Activated naive CD8-positive, alpha-beta T cell treated with anti-CD3 and anti-CD28 coated beads for 36 hours (primary cell): ENCODE measurements at regions not wholly inside any gene's neighbourhood (a gene's known extent, or its start where the extent isn't known, plus 50 kb on each side); places are given as distances from the start of the nearest gene placed in this dataset.
A peak's percentile ranks its signal among the peaks of the same experiment; 100 is the strongest.
"Not testable (repeated sequence)": the region's sequence is repeated elsewhere in the genome, so short reads cannot be mapped to it uniquely, and the experiment has no call there.

Source experiments
- DNase-seq: peaks from one replicate; pipeline ENCODE4 v3.0.0; 2021
- H3K27ac Mint-ChIP-seq: one replicate; pipeline ENCODE4 v1.8.0; 2022; ENCODE audit warnings: mild to moderate bottlenecking, moderate library complexity, mixed read lengths
- H3K27me3 Mint-ChIP-seq: one replicate; pipeline ENCODE4 v1.8.0; 2022; ENCODE audit warnings: mild to moderate bottlenecking, mixed read lengths
- H3K36me3 Mint-ChIP-seq: one replicate; pipeline ENCODE4 v1.8.0; 2021; ENCODE audit warnings: mild to moderate bottlenecking, mixed read lengths
- H3K4me1 Mint-ChIP-seq: one replicate; pipeline ENCODE4 v1.8.0; 2021; ENCODE audit warnings: mixed read lengths
- H3K4me3 Mint-ChIP-seq: one replicate; pipeline ENCODE4 v1.8.0; 2022; ENCODE audit warnings: mild to moderate bottlenecking, moderate library complexity, mixed read lengths
- H3K9me3 Mint-ChIP-seq: one replicate; pipeline ENCODE4 v1.8.0; 2022; ENCODE audit warnings: mixed read lengths

DNA sequence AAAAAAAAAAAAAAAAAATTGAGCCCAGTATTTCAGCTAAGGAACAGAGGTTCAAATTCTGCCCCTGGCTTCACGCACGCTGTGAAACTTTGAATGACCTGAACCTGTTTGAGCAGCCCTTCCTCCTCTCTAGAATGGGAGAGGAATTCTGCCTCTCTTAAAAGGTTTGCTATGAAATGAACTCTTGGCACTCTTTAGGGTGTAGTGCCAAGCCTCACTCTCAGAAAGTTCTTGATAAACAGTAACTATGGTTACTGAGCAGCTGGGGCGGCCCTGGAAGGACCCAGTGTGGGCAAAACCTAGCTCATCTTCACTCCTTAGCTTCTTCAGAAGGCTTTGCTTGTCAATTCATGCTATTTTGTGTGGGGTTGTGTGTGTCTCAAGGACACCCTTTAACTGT is 73.7 kb downstream of the GEMIN8 start:
- Mint-ChIP-seq H3K9me3 (no peaks in the 10 kb centered on the region), H3K4me3 (no peak overlapping the region), H3K36me3 (no peaks in the 10 kb centered on the region), H3K4me1 (no peaks in the 10 kb centered on the region), H3K27me3 (peaks cover 3% of the 10 kb centered on the region), H3K27ac (no peak overlapping the region)
- no peak for DNase-seq

- no peak overlapping the region for H3K27ac Mint-ChIP-seq
- no peaks in the 10 kb centered on the region for H3K36me3 Mint-ChIP-seq
- no peaks in the 10 kb centered on the region for H3K4me1 Mint-ChIP-seq
- peaks cover 3% of the 10 kb centered on the region for H3K27me3 Mint-ChIP-seq
- no peak for DNase-seq
- no peak overlapping the region for H3K4me3 Mint-ChIP-seq
- H3K9me3 Mint-ChIP-seq: no peaks in the 10 kb centered on the region
These were observed 74.5 kb downstream of the GEMIN8 start for GRCh38 chrX:13955095-13955647.

GRCh38 chrX:13952581-13952980 is 77.1 kb downstream of the GEMIN8 start:
- Mint-ChIP-seq H3K9me3 (no peaks in the 10 kb centered on the region), H3K4me1 (no peaks in the 10 kb centered on the region), H3K27ac (no peak overlapping the region)

DNA sequence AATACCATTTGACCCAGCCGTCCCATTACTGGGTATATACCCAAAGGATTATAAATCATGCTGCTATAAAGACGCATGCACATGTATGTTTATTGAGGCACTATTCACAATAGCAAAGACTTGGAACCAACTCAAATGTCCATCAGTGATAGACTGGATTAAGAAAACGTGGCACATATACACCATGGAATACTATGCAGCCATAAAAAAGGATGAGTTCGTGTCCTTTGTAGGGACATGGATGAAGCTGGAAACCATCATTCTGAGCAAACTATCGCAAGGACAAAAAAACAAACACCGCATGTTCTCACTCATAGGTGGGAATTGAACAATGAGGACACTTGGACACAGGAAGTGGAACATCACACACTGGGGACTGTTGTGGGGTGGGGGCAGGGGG is 83.5 kb downstream of the GEMIN8 start:
- not testable (repeated sequence) for DNase-seq, H3K36me3 Mint-ChIP-seq, H3K4me1 Mint-ChIP-seq, H3K27ac Mint-ChIP-seq, H3K9me3 Mint-ChIP-seq, H3K27me3 Mint-ChIP-seq, H3K4me3 Mint-ChIP-seq

More at GRCh38 chrX:13952581-13952980, 77.1 kb downstream of the GEMIN8 start:
- H3K36me3 Mint-ChIP-seq: no peaks in the 10 kb centered on the region
- peaks cover 3% of the 10 kb centered on the region for H3K27me3 Mint-ChIP-seq
- DNase-seq: no peak
- H3K4me3 Mint-ChIP-seq: no peak overlapping the region

DNA sequence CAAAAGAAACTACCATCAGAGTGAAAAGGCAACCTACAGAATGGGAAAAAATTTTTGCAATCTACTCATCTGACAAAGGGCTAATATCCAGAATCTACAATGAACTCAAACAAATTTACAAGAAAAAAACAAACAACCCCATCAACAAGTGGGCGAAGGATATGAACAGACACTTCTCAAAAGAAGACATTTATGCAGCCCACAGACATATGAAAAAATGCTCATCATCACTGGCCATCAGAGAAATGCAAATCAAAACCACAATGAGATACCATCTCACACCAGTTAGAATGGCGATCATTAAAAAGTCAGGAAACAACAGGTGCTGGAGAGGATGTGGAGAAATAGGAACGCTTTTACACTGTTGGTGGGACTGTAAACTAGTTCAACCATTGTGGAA is 83.9 kb downstream of the GEMIN8 start:
- H3K9me3 Mint-ChIP-seq, DNase-seq, H3K4me3 Mint-ChIP-seq, H3K4me1 Mint-ChIP-seq, H3K27ac Mint-ChIP-seq, H3K36me3 Mint-ChIP-seq, H3K27me3 Mint-ChIP-seq: not testable (repeated sequence)

DNA sequence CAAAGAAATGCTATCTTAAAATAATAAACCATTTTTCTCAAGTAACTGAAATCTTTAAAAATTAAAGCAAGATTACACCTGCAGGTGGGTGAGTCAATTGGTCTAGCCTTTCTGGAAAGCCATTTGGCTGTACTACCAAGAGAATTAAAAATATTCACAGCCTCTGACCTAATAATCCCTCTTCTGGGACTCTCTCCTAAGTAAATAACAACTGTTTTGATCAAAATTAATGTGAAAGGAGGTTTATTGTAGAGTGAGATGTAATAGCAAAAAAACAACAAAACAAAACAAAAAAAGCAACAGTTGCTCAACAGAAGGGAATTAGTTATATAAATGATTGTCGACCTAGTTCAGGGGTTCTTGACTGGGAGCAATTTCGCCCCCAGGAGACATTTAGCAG is 89.0 kb downstream of the GEMIN8 start:
- H3K27ac Mint-ChIP-seq: no peak overlapping the region
- no peaks in the 10 kb centered on the region for H3K9me3 Mint-ChIP-seq
- no peaks in the 10 kb centered on the region for H3K36me3 Mint-ChIP-seq
- H3K4me1 Mint-ChIP-seq: peaks cover 3% of the 10 kb centered on the region
- no peak for DNase-seq
- no peak overlapping the region for H3K4me3 Mint-ChIP-seq
- H3K27me3 Mint-ChIP-seq: peaks cover 29% of the 10 kb centered on the region

DNA sequence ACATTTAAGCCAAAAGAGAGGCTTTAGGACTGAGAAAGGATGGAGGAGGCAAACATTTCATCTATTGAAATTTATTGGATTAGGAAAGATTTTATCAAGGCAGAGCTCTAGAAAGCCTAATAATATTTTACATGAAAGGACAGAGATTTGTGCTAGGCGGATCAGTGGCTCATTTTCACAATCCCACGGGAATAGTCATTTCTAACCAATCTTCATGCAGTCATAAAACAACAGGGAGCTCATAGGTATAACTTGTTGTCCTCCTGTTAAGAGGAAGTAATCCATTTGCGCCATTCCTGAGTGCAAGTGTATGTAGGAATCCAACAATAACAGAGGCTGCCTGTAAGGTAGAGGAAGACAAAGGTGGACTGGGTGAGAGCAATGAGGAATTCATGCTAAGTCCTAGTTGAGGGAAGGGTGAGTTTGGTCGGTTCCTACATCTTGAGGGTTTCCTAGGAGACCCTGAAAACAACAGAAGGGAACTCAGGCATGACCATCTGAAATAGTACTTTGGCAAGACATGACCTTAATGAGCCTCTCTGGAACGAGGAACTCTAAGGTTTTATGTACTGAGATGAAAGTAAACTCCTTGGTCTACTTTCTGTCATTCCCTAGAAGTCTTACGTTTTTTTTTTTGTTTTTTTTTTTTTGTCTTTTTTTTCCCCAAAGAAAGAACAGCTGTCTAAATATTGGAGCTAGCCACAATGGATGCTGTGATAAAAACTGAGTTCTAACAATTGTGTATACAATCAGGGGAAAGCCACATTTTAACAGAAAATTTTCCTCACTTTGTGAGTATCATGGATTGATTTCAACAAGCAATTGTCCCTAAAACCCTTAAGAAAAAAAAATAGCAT is 89.7 kb downstream of the GEMIN8 start:
- Mint-ChIP-seq H3K9me3 (no peaks in the 10 kb centered on the region), H3K4me1 (peaks cover 3% of the 10 kb centered on the region), H3K27ac (no peak overlapping the region), H3K36me3 (no peaks in the 10 kb centered on the region), H3K27me3 (peaks cover 30% of the 10 kb centered on the region), H3K4me3 (no peak overlapping the region)
- DNase-seq: no peak

- H3K4me1 Mint-ChIP-seq: peaks cover 3% of the 10 kb centered on the region
- DNase-seq: no peak
- H3K36me3 Mint-ChIP-seq: no peaks in the 10 kb centered on the region
- peaks cover 33% of the 10 kb centered on the region for H3K27me3 Mint-ChIP-seq
- peak overlapping the region; percentile 59 for H3K4me3 Mint-ChIP-seq
- H3K9me3 Mint-ChIP-seq: no peaks in the 10 kb centered on the region
- H3K27ac Mint-ChIP-seq: no peak overlapping the region
These were observed 90.7 kb downstream of the GEMIN8 start for GRCh38 chrX:13938829-13939530.

GRCh38 chrX:13938051-13938828 is 91.5 kb downstream of the GEMIN8 start:
- peak; percentile 1 for DNase-seq
- H3K9me3 Mint-ChIP-seq: no peaks in the 10 kb centered on the region
- peak overlapping the region; percentile 59 for H3K4me3 Mint-ChIP-seq
- H3K27ac Mint-ChIP-seq: no peak overlapping the region
- no peaks in the 10 kb centered on the region for H3K36me3 Mint-ChIP-seq
- peaks cover 36% of the 10 kb centered on the region for H3K27me3 Mint-ChIP-seq
- H3K4me1 Mint-ChIP-seq: peaks cover 3% of the 10 kb centered on the region

DNA sequence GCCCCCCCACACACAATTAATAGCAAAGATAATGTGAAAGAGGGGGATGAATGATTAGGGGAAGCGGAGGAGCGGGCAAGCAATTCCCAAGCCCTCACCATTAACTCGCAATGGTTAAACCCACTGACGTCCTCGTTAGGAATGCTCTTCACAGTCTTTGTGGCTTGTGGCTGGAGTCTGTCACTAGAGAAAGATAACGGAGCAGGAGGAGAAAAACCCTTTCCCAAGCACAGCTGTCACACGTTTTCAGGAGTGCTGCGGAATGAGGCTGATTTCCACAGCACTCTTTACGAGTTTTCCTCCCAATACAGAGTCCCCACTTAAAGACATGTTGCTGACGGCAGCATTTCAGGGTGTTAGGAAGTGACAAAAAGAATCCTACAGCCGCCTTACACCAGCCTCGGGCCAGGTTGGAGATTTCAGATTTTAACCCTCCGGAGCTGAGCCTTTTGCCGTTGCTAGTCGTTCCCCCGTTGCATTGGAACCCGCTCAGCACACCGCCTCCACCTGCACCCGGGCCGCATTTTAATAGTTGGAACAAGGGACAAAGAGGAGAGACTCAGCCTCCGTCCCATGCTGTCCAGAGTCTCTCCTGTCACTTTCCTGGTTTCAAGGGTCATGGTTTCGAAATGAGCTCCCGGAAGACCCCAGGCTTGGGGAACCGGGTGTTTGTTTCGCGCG is 92.2 kb downstream of the GEMIN8 start:
- H3K9me3 Mint-ChIP-seq: no peaks in the 10 kb centered on the region
- no peak for DNase-seq
- H3K4me3 Mint-ChIP-seq: peak overlapping the region; percentile 52
- H3K4me1 Mint-ChIP-seq: peaks cover 3% of the 10 kb centered on the region
- peaks cover 37% of the 10 kb centered on the region for H3K27me3 Mint-ChIP-seq
- no peaks in the 10 kb centered on the region for H3K36me3 Mint-ChIP-seq
- H3K27ac Mint-ChIP-seq: no peak overlapping the region

DNA sequence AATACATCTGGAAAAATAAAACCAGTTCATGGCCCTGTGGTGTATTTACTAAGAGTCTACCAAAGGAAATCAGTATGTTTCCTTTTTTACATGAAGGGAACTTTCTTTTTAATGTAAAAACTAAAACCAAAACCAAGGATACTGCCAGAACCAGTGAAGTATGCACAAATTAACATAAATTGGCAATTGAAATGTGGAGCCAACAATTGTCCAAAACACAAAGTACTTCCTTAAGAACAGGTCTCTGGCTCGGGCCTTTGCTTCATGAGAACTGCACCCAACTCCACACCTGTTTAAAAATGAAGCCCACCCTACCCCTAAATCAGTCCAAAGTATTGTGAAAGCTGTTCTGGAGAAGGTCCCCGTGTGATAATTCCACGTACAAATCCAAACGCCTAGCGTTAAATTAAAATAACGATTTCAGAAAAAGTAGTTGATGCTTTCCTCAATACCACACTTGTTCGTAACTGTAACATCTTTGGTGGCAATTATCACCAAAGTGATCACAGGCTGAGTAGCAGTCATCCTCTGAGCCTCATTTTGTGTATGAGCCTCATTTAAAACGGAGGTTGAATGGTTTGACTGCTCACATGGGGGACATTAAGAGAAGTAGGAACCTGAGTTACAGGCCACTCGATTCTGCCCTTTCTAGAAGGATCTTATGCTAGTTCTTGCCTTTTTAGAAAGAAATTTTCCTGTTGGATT is 93.0 kb downstream of the GEMIN8 start:
- no peak for DNase-seq
- Mint-ChIP-seq H3K27ac (no peak overlapping the region), H3K4me3 (no peak overlapping the region), H3K4me1 (peaks cover 3% of the 10 kb centered on the region), H3K27me3 (peaks cover 39% of the 10 kb centered on the region), H3K9me3 (no peaks in the 10 kb centered on the region), H3K36me3 (no peaks in the 10 kb centered on the region)

DNA sequence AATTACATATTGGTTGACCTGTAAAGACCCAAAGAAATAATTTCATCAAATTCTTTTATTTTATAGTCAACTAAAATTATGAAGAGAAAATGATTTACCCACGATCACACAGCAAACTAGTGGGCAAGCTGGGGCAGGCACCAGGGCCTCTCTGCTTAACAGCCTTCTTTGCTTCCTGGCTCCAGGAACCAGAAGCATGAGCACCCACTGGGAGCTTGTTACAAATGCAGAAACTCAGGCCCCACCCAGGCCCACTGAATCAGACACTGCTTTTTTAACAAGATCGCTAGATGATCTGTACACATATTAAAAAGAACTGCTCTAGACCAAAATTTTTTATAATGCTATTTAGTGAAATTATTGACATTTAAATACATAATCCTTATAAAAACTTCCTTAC is 95.0 kb downstream of the GEMIN8 start:
- DNase-seq: no peak
- no peak overlapping the region for H3K4me3 Mint-ChIP-seq
- H3K36me3 Mint-ChIP-seq: no peaks in the 10 kb centered on the region
- H3K9me3 Mint-ChIP-seq: no peaks in the 10 kb centered on the region
- peaks cover 3% of the 10 kb centered on the region for H3K4me1 Mint-ChIP-seq
- no peak overlapping the region for H3K27ac Mint-ChIP-seq
- H3K27me3 Mint-ChIP-seq: peaks cover 39% of the 10 kb centered on the region

- peaks cover 35% of the 10 kb centered on the region for H3K27me3 Mint-ChIP-seq
- H3K9me3 Mint-ChIP-seq: no peaks in the 10 kb centered on the region
- no peaks in the 10 kb centered on the region for H3K36me3 Mint-ChIP-seq
- H3K27ac Mint-ChIP-seq: no peak overlapping the region
- peaks cover 3% of the 10 kb centered on the region for H3K4me1 Mint-ChIP-seq
- no peak overlapping the region for H3K4me3 Mint-ChIP-seq
- DNase-seq: no peak
These were observed 95.8 kb downstream of the GEMIN8 start for GRCh38 chrX:13933851-13934250.

DNA sequence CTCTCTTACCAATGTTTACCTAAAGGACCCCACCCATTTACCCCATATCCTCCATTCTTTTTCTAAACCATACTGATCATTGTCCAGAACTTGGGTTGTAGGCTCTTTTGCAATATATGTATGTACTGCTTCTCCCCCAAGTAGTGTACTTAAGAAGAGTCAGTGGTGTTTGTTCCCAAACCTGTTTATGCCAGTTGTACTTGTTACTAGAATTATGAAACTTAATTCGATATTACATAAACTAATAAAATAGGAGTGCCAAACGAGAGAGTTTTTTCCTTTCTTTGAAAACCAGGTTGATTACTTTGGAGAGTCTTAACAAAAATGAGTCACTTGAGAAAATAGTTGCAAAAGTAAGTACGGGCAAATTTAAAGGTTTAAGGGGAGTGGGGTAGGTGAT is 96.3 kb downstream of the GEMIN8 start:
- DNase-seq: no peak
- no peak overlapping the region for H3K27ac Mint-ChIP-seq
- H3K4me1 Mint-ChIP-seq: peaks cover 3% of the 10 kb centered on the region
- H3K36me3 Mint-ChIP-seq: no peaks in the 10 kb centered on the region
- no peaks in the 10 kb centered on the region for H3K9me3 Mint-ChIP-seq
- H3K27me3 Mint-ChIP-seq: peaks cover 33% of the 10 kb centered on the region
- H3K4me3 Mint-ChIP-seq: no peak overlapping the region
